ENCODE measurements at regions not wholly inside any gene's neighbourhood (a gene's known extent, or its start where the extent isn't known, plus 50 kb on each side); places are given as distances from the start of the nearest gene placed in this dataset.

- TF ChIP-seq EZH2 (IDR thresholded peaks at IDR 0.05; ENCODE audit: low read depth) (no peak), CTCF (conservative IDR thresholded peaks at IDR 0.05) (no peak)
Measured at GRCh38 chr17:77328823-77329740, 188.3 kb downstream of the SEC14L1 start.
